ENCODE measurements at regions not wholly inside any gene's neighbourhood (a gene's known extent, or its start where the extent isn't known, plus 50 kb on each side); places are given as distances from the start of the nearest gene placed in this dataset.
"Not testable (repeated sequence)": the region's sequence is repeated elsewhere in the genome, so short reads cannot be mapped to it uniquely, and the experiment has no call there.

DNA sequence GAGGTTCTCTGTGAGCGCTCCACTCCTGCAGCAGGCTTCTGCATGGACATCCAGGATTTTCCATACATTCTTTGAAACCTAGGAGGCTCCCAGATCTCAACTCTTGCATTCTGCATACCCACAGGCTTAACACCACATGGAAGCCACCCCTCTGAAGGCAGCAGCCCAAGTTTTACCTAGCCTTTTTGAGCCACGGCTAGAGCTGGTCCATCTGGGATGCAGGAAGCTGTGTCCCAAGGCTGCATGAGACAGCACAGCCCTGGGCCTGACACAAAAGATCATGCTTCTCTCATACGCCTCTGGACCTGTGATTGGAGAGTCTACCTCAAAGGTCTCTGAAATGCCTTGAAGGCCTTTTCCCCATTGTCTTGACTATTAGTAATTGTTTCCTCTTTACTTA is 53.6 kb upstream of the RPRM start:
- no peak for DNase-seq (ENCODE audit: low read depth)

DNA sequence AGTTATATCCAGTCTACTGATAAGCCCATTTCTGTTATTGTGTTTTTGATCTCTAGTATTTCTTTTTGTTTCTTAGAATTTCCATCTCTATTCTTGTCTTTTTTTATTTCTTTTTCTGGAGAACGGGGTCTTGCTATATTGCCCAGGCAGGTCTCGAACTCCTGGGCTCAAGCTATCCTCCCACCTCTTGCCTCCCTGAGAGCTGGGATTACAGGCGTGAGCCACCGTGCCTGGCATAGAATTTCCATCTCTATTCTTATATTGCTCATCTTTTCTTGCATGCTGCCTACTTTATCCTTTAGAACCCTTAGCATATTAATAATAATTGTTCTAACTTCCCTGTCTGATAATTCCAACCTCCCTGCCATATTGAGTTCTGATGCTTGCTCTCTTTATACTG is 55.2 kb upstream of the RPRM start:
- DNase-seq (ENCODE audit: low read depth) = not testable (repeated sequence)

- not testable (repeated sequence) for DNase-seq (ENCODE audit: low read depth)
Measured at GRCh38 chr2:153534590-153534989, 56.0 kb upstream of the RPRM start.

GRCh38 chr2:153536115-153536514 is 57.6 kb upstream of the RPRM start:
- DNase-seq (ENCODE audit: low read depth) = no peak

GRCh38 chr2:153538102-153538501 is 59.5 kb upstream of the RPRM start:
- not testable (repeated sequence) for DNase-seq (ENCODE audit: low read depth)

DNA sequence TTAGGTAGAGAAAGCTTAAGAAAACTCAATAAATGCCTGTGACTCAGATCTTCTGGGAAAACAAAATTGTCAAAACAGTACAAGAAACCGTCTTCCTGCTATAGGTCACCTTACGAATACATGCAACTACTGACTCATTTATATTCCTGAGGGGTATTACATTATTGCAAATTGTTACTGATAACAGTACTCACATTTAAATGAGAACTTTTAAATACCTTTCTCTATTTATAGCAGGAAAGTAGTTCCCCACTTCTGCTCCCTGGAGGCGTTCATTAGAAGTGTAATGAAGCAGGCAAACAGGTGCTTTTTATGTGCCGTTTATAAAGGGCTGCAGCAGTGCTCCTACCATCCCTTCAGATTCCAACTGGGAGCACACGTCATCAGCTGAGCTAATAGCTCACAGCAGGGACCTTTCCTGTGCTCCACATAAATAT is 65.1 kb upstream of the RPRM start:
- DNase-seq (ENCODE audit: low read depth) = no peak

DNA sequence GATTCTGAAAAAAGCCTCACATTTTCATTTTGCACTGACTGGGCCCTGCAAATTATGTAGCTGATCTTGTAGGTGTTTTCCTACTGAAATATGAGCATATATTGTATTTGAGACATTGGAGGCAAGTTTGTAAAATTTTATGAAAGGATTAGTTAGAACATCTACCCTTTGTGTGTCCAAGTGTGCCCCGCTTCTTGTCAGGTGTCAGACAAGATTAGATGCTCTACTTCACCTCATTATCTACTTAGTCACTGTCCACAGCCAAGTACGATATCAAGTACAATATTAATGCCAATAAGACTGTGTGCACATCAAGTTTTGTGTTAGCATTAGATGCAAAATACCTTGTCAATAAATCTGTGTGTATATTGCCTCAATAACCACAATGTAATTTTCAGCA is 67.8 kb upstream of the RPRM start:
- DNase-seq (ENCODE audit: low read depth) = no peak

GRCh38 chr2:153548536-153548935 is 70.0 kb upstream of the RPRM start:
- DNase-seq (ENCODE audit: low read depth) = no peak

DNA sequence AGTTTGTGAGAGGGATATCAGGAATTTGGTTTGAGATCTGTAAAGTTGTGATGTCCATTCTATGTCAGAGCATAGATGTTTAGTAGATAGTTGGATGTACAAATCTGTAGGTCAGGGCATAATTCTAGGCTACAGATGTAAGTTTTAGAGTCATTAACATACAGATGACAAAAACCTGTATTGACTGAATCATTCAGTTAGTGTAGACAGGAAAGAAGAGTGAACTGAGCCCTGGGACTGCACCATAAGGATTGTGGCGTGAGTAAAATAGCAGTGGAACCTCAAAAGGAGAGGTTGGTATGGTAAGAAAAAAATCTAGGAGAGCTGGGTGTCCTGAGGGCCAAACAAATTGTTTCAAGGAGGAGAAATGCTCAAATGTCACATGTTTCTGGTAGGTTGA is 73.1 kb upstream of the RPRM start:
- no peak for DNase-seq (ENCODE audit: low read depth)

- DNase-seq (ENCODE audit: low read depth) = peak; percentile 1
Measured at GRCh38 chr2:153557211-153557610, 78.6 kb upstream of the RPRM start.

DNA sequence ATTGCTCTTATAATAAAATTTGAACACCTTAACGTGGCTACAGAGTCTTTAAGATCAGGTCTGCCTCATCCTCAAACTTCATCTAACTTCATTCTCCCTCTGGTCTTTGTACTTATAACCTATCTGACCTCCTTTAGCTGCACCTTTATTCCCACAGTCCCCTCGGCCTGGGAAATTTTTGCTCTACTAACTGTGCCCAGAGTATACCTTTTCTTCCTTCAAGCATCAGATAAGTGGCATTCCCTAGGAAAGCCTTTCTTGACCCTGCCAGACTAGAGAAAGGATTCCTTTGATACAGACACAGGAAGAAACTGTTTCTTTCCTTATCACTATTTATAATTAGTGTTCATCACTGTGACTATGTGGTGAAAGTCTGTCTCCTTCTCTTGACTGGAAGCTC is 79.2 kb upstream of the RPRM start:
- DNase-seq (ENCODE audit: low read depth) = no peak

GRCh38 chr2:153558247-153558646 is 79.7 kb upstream of the RPRM start:
- DNase-seq (ENCODE audit: low read depth) = no peak

DNA sequence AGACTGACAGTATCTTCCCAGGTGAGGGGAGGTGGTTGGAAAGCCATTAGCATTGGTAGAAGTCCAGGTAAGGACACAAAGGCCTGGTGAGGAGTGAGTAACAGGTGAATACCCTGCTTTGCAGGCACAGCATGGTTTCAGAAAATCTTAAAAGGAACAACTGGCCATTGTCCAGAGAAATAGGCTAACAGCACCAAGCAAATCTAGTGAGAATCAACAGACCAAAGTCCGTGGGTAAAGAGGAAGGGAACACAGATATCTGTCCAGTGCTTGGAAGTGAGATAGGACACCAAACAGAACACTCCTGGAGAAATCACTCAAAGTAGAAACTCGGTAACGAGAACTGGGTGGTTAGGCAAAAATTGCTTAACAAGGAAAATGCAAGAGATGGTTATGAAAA is 88.8 kb upstream of the RPRM start:
- no peak for DNase-seq (ENCODE audit: low read depth)

DNA sequence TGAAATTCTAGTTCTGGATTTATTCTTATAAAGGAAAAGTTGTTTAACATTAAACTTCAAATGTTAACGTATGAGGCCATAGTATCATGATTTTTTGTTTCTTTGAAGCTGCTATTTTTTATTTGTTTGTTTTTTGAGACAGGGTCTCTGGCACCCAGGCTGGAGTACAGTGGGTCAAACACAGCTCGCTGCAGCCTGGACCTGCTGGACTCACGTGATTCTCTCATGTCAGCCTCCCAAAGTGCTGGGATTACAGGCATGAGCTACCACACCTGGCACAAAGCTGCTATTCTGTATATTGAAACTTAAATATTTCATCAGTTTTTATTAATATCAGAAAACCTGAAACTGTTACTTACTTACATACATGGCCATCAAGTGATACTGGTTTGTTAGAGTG is 89.5 kb upstream of the RPRM start:
- DNase-seq (ENCODE audit: low read depth) = no peak

DNA sequence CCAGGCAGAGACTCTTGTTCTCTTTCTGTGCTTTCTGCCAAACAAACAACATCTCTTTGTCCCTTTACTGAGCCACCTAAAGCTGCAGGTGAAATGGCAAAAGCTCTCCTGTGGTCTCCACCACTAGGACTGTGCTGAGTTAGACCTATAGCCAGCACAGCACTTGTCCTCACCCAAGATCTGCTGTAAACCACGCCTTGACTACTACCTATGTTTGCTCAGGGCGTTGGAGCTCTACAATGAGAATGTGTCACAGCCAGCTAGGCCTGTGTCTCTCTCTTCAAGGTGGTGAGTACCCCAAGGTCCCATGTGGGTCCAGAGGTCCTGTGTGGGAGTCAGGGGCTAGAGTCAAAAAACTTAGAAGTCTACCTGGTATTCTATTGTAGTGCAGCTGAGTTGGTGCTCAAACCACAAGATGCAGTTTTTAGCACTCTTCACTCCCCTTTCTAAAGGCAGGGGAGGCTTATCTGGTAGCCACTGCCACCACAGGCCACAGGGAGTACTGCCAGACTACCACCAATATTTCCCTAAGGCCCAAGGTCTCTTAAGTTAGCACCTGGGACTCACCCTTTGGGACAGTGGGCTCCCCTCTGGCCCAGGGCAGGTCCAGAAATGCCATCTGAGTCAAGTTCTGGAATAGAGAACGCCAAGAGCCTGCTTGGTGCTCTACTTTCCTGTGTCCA is 96.8 kb upstream of the RPRM start:
- no peak for DNase-seq (ENCODE audit: low read depth)

- no peak for DNase-seq (ENCODE audit: low read depth)
Measured at GRCh38 chr2:153584244-153584643, 105.7 kb upstream of the RPRM start.

- no peak for DNase-seq (ENCODE audit: low read depth)
Measured at GRCh38 chr2:153588408-153588807, 109.8 kb upstream of the RPRM start.

DNA sequence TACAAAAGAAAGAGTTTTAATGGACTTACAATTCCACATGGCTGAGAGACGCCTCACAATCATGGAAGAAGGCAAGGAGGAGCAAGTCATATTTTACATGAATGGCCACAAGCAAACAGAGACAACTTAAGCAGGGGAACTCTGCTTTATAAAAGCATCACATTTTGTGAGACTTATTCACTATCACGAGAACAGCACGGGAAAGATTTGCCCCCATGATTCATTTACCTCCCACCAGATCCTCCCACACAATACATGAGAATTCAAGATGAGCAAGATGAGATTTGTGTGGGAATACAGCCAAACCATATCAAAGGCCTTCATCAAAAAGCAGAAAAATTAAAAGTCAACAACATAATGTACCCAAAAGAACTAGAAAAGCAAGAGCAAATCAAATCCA is 111.0 kb upstream of the RPRM start:
- DNase-seq (ENCODE audit: low read depth) = no peak

GRCh38 chr2:153593086-153593485 is 114.5 kb upstream of the RPRM start:
- DNase-seq (ENCODE audit: low read depth) = peak; percentile 52

- peak; percentile 38 for DNase-seq (ENCODE audit: low read depth)
Measured at GRCh38 chr2:153595939-153596338, 117.4 kb upstream of the RPRM start.

GRCh38 chr2:153601812-153602211 is 123.2 kb upstream of the RPRM start:
- no peak for DNase-seq (ENCODE audit: low read depth)

DNA sequence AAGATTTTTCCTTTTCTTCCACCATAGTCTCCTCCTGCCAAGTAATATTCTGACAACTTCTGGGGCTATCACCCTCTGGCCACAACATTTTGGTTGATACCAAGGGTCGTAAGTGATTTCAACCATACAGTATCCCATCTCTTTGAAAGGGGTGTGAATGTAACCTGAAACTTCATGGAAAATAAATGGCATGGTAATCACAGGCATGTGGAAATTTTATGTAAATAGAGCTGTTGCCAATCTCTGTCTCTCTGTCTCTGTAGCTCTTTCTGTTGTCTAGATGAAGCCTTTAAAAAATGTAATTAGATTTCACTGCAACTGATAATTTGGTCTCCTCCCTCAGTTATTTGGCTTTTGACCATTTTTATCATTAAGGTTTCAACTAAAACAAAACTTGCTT is 125.6 kb upstream of the RPRM start:
- DNase-seq (ENCODE audit: low read depth) = no peak

GRCh38 chr2:153606623-153607022 is 128.1 kb upstream of the RPRM start:
- DNase-seq (ENCODE audit: low read depth) = no peak

DNA sequence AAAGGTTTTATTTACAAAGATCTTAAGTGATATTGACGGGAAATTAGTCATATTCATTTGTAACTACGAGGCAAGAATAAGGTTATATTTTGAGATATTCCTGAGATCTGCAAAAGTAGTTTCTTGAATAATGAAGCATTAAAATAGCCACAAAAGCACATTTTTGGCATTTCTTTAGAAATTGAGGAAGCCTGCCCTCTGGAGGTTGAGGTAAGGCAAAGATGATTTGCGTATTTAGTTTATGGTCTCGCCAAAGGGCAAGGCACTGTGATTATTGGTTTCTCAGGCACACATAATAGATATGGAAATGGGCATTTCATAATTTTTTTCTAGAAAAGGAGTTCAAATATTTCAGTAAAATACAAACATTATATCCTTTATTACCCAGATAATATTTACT is 143.7 kb upstream of the RPRM start:
- no peak for DNase-seq (ENCODE audit: low read depth)

Measured in M059J (cell line).